ENCODE measurements at regions not wholly inside any gene's neighbourhood (a gene's known extent, or its start where the extent isn't known, plus 50 kb on each side); places are given as distances from the start of the nearest gene placed in this dataset.
A peak's percentile ranks its signal among the peaks of the same experiment; 100 is the strongest.

DNA sequence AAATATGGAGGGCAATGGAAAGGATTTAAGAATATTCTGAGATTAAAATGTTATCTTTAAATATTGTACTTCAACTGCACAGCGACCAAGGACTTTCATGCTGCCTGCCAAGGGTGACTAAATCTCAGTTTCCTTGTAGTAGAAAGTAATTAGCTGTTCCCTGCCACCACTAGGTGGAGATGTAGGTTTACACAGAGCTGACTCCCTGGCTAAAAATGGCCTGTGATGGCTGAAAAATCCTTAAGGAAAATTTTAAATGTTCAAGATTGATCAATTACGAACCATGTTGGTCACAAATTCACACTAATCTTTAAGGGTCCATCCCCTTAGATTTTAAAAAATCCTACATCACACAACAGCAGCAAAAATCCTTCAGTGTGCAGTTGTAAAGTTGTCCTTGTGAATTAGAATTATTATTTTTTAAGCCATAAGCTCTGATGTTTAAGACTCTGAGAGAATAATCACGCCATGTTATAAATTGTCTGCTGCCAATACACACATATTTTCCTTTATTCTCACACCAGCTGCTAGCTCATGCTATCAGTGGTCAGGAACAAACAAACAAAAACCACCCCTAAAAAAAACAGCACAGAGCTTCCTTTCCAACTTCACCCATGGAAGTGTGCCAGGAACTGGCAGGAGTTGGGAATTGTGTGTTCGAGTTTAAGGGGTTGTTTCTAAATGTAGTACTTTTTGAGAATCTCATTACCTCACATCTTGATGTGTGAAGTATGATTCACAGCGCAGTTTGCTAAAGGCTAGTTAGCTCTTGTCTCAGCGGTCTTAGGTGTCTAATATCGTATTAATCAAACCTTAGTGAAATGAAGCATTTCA is 399.8 kb downstream of the TMEM182 start:
- Histone ChIP-seq H3K4me3 (ENCODE audit: low read depth in 1 of 3, low read length in 3 of 3) (no peak overlapping the region), H3K9me3 (ENCODE audit: control insufficient read depth in 4 of 4, low read length in 3 of 4) (no peaks in the 10 kb centered on the region), H3K4me1 (ENCODE audit: control insufficient read depth in 4 of 4, insufficient read depth in 4 of 4, low read length in 3 of 4) (no peaks in the 10 kb centered on the region), H3K27ac (ENCODE audit: low read depth in 1 of 2, low read length in 2 of 2) (no peak overlapping the region), H3K36me3 (ENCODE audit: control insufficient read depth in 4 of 4, insufficient read depth in 3 of 4, low read depth in 1 of 4, low read length in 3 of 4) (no peaks in the 10 kb centered on the region), H3K27me3 (ENCODE audit: control insufficient read depth in 4 of 4, insufficient read depth in 4 of 4, low read length in 3 of 4) (peaks cover 0 to 13% (median 0%) of the 10 kb centered on the region in 4 donors), H3K9ac (ENCODE audit: low read depth in 1 of 2, low read length in 2 of 2) (no peak overlapping the region)
- DNase-seq (ENCODE audit: low spot score), result no peak
- WGBS, result 41% methylated on average over 7 of the region's 7 CpGs
- no peak for TF ChIP-seq RXRA (IDR thresholded peaks at IDR 0.05)
- no peak for TF ChIP-seq FOXA2 (IDR thresholded peaks at IDR 0.05)
- TF ChIP-seq, protein P1, sequence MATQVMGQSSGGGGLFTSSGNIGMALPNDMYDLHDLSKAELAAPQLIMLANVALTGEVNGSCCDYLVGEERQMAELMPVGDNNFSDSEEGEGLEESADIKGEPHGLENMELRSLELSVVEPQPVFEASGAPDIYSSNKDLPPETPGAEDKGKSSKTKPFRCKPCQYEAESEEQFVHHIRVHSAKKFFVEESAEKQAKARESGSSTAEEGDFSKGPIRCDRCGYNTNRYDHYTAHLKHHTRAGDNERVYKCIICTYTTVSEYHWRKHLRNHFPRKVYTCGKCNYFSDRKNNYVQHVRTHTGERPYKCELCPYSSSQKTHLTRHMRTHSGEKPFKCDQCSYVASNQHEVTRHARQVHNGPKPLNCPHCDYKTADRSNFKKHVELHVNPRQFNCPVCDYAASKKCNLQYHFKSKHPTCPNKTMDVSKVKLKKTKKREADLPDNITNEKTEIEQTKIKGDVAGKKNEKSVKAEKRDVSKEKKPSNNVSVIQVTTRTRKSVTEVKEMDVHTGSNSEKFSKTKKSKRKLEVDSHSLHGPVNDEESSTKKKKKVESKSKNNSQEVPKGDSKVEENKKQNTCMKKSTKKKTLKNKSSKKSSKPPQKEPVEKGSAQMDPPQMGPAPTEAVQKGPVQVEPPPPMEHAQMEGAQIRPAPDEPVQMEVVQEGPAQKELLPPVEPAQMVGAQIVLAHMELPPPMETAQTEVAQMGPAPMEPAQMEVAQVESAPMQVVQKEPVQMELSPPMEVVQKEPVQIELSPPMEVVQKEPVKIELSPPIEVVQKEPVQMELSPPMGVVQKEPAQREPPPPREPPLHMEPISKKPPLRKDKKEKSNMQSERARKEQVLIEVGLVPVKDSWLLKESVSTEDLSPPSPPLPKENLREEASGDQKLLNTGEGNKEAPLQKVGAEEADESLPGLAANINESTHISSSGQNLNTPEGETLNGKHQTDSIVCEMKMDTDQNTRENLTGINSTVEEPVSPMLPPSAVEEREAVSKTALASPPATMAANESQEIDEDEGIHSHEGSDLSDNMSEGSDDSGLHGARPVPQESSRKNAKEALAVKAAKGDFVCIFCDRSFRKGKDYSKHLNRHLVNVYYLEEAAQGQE (IDR thresholded peaks at IDR 0.05), result no peak
- TF ChIP-seq, protein P2, sequence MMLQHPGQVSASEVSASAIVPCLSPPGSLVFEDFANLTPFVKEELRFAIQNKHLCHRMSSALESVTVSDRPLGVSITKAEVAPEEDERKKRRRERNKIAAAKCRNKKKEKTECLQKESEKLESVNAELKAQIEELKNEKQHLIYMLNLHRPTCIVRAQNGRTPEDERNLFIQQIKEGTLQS (IDR thresholded peaks at IDR 0.05), result no peak
- TF ChIP-seq HNF4A (conservative IDR thresholded peaks at IDR 0.05), result no peak
- no peak for TF ChIP-seq FOXA1 (IDR thresholded peaks at IDR 0.05)
- TF ChIP-seq TAF1 (conservative IDR thresholded peaks at IDR 0.05), result no peak
- TF ChIP-seq, protein P3, sequence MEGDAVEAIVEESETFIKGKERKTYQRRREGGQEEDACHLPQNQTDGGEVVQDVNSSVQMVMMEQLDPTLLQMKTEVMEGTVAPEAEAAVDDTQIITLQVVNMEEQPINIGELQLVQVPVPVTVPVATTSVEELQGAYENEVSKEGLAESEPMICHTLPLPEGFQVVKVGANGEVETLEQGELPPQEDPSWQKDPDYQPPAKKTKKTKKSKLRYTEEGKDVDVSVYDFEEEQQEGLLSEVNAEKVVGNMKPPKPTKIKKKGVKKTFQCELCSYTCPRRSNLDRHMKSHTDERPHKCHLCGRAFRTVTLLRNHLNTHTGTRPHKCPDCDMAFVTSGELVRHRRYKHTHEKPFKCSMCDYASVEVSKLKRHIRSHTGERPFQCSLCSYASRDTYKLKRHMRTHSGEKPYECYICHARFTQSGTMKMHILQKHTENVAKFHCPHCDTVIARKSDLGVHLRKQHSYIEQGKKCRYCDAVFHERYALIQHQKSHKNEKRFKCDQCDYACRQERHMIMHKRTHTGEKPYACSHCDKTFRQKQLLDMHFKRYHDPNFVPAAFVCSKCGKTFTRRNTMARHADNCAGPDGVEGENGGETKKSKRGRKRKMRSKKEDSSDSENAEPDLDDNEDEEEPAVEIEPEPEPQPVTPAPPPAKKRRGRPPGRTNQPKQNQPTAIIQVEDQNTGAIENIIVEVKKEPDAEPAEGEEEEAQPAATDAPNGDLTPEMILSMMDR (IDR thresholded peaks at IDR 0.05; ENCODE audit: low read depth, low read length, missing input control), result peak; percentile 64
- TF ChIP-seq, protein P4, sequence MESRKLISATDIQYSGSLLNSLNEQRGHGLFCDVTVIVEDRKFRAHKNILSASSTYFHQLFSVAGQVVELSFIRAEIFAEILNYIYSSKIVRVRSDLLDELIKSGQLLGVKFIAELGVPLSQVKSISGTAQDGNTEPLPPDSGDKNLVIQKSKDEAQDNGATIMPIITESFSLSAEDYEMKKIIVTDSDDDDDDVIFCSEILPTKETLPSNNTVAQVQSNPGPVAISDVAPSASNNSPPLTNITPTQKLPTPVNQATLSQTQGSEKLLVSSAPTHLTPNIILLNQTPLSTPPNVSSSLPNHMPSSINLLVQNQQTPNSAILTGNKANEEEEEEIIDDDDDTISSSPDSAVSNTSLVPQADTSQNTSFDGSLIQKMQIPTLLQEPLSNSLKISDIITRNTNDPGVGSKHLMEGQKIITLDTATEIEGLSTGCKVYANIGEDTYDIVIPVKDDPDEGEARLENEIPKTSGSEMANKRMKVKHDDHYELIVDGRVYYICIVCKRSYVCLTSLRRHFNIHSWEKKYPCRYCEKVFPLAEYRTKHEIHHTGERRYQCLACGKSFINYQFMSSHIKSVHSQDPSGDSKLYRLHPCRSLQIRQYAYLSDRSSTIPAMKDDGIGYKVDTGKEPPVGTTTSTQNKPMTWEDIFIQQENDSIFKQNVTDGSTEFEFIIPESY (IDR thresholded peaks at IDR 0.05), result no peak
- TF ChIP-seq JUND (IDR thresholded peaks at IDR 0.05), result no peak
- TF ChIP-seq RAD21 (IDR thresholded peaks at IDR 0.05), result peak; percentile 84

DNA sequence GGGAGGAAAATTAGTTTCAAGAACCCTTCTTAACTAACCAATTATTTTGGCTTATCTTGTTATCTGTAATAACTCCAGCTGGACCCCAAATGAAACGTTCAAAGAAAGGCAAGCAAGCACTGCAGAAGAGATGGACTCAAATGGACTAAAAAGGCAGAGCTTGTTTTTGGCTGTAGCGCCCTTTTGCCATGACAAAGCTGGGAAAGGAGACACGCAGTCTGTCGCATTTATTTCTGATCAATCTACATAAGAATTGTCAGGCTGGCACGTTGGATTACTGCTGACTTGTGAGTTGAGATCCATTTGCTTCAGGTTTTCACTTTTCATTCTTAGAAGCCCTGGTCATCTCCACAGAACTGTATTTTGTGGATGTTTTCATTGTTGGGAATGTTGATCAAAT is 402.9 kb downstream of the TMEM182 start:
- Histone ChIP-seq H3K27me3 (ENCODE audit: control insufficient read depth in 4 of 4, insufficient read depth in 4 of 4, low read length in 3 of 4) (peaks cover 0 to 8% (median 0%) of the 10 kb centered on the region in 4 donors), H3K9me3 (ENCODE audit: control insufficient read depth in 4 of 4, low read length in 3 of 4) (no peaks in the 10 kb centered on the region), H3K27ac (ENCODE audit: low read depth in 1 of 2, low read length in 2 of 2) (no peak overlapping the region), H3K4me1 (ENCODE audit: control insufficient read depth in 4 of 4, insufficient read depth in 4 of 4, low read length in 3 of 4) (no peaks in the 10 kb centered on the region), H3K9ac (ENCODE audit: low read depth in 1 of 2, low read length in 2 of 2) (no peak overlapping the region), H3K36me3 (ENCODE audit: control insufficient read depth in 4 of 4, insufficient read depth in 3 of 4, low read depth in 1 of 4, low read length in 3 of 4) (no peaks in the 10 kb centered on the region), H3K4me3 (ENCODE audit: low read depth in 1 of 3, low read length in 3 of 3) (no peak overlapping the region)
- WGBS, result 83% methylated on average over 5 of the region's 5 CpGs
- TF ChIP-seq GABPA (IDR thresholded peaks at IDR 0.05 in 1 of 2, conservative IDR thresholded peaks at IDR 0.05 in 1 of 2), result no peak
- TF ChIP-seq, protein P2 (IDR thresholded peaks at IDR 0.05), result no peak
- TF ChIP-seq NR2F2 (IDR thresholded peaks at IDR 0.05), result no peak
- TF ChIP-seq EGR1 (IDR thresholded peaks at IDR 0.05; ENCODE audit: low read depth in 2 of 2), result no peak
- TF ChIP-seq FOXA2 (IDR thresholded peaks at IDR 0.05), result no peak
- no peak for TF ChIP-seq YY1 (IDR thresholded peaks at IDR 0.05)
- TF ChIP-seq FOXA1 (IDR thresholded peaks at IDR 0.05), result no peak
- TF ChIP-seq, protein P3 (IDR thresholded peaks at IDR 0.05; ENCODE audit: low read depth, low read length, missing input control), result no peak
- no peak for TF ChIP-seq HNF4A (conservative IDR thresholded peaks at IDR 0.05)
- TF ChIP-seq, protein P4 (IDR thresholded peaks at IDR 0.05), result no peak
- no peak for TF ChIP-seq TAF1 (conservative IDR thresholded peaks at IDR 0.05)
- TF ChIP-seq JUND (IDR thresholded peaks at IDR 0.05), result no peak
- TF ChIP-seq RXRA (IDR thresholded peaks at IDR 0.05), result no peak
- TF ChIP-seq SP1 (IDR thresholded peaks at IDR 0.05), result no peak
- DNase-seq (ENCODE audit: low spot score), result no peak
